ENCODE measurements at regions not wholly inside any gene's neighbourhood (a gene's known extent, or its start where the extent isn't known, plus 50 kb on each side); places are given as distances from the start of the nearest gene placed in this dataset.

GRCh38 chr2:195496991-195497390 lies 160.0 kb upstream of the SLC39A10 start:
- intact Hi-C loops (cut with DNase I; ENCODE audit: low total_unique reads), result loop anchor here (2.0 kb wide), 1 partner anchor 48 kb away; no protein-coding TSS in a partner anchor
- Histone ChIP-seq H3K27me3 (no peaks in the 10 kb centered on the region), H3K4me1 (no peaks in the 10 kb centered on the region), H3K9me3 (no peaks in the 10 kb centered on the region), H3K4me3 (no peak overlapping the region), H3K36me3 (no peaks in the 10 kb centered on the region), H3K27ac (no peak overlapping the region)
- no peak for DNase-seq (ENCODE audit: low spot score in 2 of 2)
- TF ChIP-seq POLR2AphosphoS5 (IDR thresholded peaks at IDR 0.05) (no peak), POLR2A (IDR thresholded peaks at IDR 0.05) (no peak), CTCF (IDR thresholded peaks at IDR 0.05) (no peak)

GRCh38 chr2:195495966-195496365 lies 161.1 kb upstream of the SLC39A10 start:
- intact Hi-C loops (cut with DNase I; ENCODE audit: low total_unique reads), result loop anchor here (2.0 kb wide), 1 partner anchor 47 kb away; no protein-coding TSS in a partner anchor
- no peak for TF ChIP-seq CTCF (IDR thresholded peaks at IDR 0.05)
- no peak for DNase-seq (ENCODE audit: low spot score in 2 of 2)
- no peaks in the 10 kb centered on the region for H3K4me1 ChIP-seq
- H3K9me3 ChIP-seq, result no peaks in the 10 kb centered on the region
- H3K27ac ChIP-seq, result no peak overlapping the region
- H3K36me3 ChIP-seq, result no peaks in the 10 kb centered on the region
- H3K4me3 ChIP-seq, result no peak overlapping the region
- no peaks in the 10 kb centered on the region for H3K27me3 ChIP-seq

GRCh38 chr2:195495351-195495750 lies 161.7 kb upstream of the SLC39A10 start:
- intact Hi-C loops (cut with DNase I; ENCODE audit: low total_unique reads), result no loop called here

GRCh38 chr2:195494451-195494850 lies 162.6 kb upstream of the SLC39A10 start:
- intact Hi-C loops (cut with DNase I; ENCODE audit: low total_unique reads), result no loop called here

More at GRCh38 chr2:195495351-195495750, 161.7 kb upstream of the SLC39A10 start:
- Histone ChIP-seq H3K27me3 (no peaks in the 10 kb centered on the region), H3K27ac (no peak overlapping the region), H3K9me3 (no peaks in the 10 kb centered on the region), H3K4me3 (no peak overlapping the region), H3K4me1 (no peaks in the 10 kb centered on the region), H3K36me3 (no peaks in the 10 kb centered on the region)
- TF ChIP-seq POLR2AphosphoS5 (IDR thresholded peaks at IDR 0.05) (no peak), CTCF (IDR thresholded peaks at IDR 0.05) (no peak), POLR2A (IDR thresholded peaks at IDR 0.05) (no peak)
- no peak for DNase-seq (ENCODE audit: low spot score in 2 of 2)

GRCh38 chr2:195493416-195493815 lies 163.6 kb upstream of the SLC39A10 start:
- Histone ChIP-seq H3K4me3 (no peak overlapping the region), H3K36me3 (no peaks in the 10 kb centered on the region), H3K27ac (no peak overlapping the region), H3K4me1 (no peaks in the 10 kb centered on the region), H3K9me3 (no peaks in the 10 kb centered on the region), H3K27me3 (no peaks in the 10 kb centered on the region)
- no peak for DNase-seq (ENCODE audit: low spot score in 2 of 2)
- TF ChIP-seq POLR2A (IDR thresholded peaks at IDR 0.05), result no peak
- TF ChIP-seq POLR2AphosphoS5 (IDR thresholded peaks at IDR 0.05), result no peak
- no peak for TF ChIP-seq CTCF (IDR thresholded peaks at IDR 0.05)
- intact Hi-C loops (cut with DNase I; ENCODE audit: low total_unique reads), result no loop called here

More at GRCh38 chr2:195494451-195494850, 162.6 kb upstream of the SLC39A10 start:
- TF ChIP-seq POLR2A (IDR thresholded peaks at IDR 0.05) (no peak), CTCF (IDR thresholded peaks at IDR 0.05) (no peak), POLR2AphosphoS5 (IDR thresholded peaks at IDR 0.05) (no peak)
- Histone ChIP-seq H3K36me3 (no peaks in the 10 kb centered on the region), H3K27me3 (no peaks in the 10 kb centered on the region), H3K9me3 (no peaks in the 10 kb centered on the region), H3K4me3 (no peak overlapping the region), H3K27ac (no peak overlapping the region), H3K4me1 (no peaks in the 10 kb centered on the region)
- no peak for DNase-seq (ENCODE audit: low spot score in 2 of 2)

Measured in breast epithelium (tissue), 4 donors.